ENCODE measurements at regions not wholly inside any gene's neighbourhood (a gene's known extent, or its start where the extent isn't known, plus 50 kb on each side); places are given as distances from the start of the nearest gene placed in this dataset.

- H3K36me3 ChIP-seq (ENCODE audit: control insufficient read depth, insufficient read depth, low read length) = no peaks in the 10 kb centered on the region
- no peak overlapping the region for H3K27ac ChIP-seq (ENCODE audit: insufficient read depth, low read length, poor library complexity, severe bottlenecking)
- H3K4me1 ChIP-seq (ENCODE audit: control insufficient read depth, insufficient read depth, low read length, poor library complexity, severe bottlenecking) = peaks cover 6% of the 10 kb centered on the region
- no peaks in the 10 kb centered on the region for H3K27me3 ChIP-seq (replicated peaks; ENCODE audit: control insufficient read depth, insufficient read depth, low read length, poor library complexity, severe bottlenecking)
- H3K4me3 ChIP-seq (ENCODE audit: insufficient read depth, low read depth, low read length, poor library complexity, severe bottlenecking) = no peak overlapping the region
- no peak for DNase-seq
- no peaks in the 10 kb centered on the region for H3K9me3 ChIP-seq (ENCODE audit: control insufficient read depth, low read length)
These were observed 106.3 kb upstream of the ZNF217 start for GRCh38 chr20:53699906-53700305.

DNA sequence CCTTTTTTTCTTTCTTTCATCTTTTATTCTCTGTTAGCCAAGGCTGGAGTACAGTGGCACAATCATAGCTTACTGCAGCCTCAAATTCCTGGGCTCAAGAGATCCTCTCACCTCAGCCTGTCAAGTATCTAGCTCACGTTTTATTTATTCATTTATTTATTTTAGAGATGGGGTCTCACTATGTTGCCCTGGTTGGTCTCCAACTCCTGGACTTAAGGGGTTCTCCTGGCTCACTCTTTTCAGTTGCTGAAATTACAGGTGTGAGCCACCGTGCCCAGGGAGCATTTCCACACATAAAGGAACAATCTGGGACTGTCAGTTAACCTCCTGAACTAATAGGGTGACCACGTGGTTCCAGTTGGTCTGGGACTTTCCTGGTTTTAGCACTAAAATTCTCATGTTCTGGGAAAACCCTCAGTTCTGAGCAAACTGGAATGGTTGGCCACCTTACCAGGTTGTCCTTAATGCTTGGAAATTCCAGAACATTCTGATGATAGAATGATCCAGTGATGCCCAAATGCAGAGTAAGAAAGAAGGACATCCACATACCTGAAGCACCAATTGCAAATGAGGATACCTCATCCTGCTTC, 105.5 kb upstream of the ZNF217 start:
- H3K36me3 ChIP-seq (ENCODE audit: control insufficient read depth, insufficient read depth, low read length) = no peaks in the 10 kb centered on the region
- no peak overlapping the region for H3K4me3 ChIP-seq (ENCODE audit: insufficient read depth, low read depth, low read length, poor library complexity, severe bottlenecking)
- H3K27ac ChIP-seq (ENCODE audit: insufficient read depth, low read length, poor library complexity, severe bottlenecking) = no peak overlapping the region
- H3K9me3 ChIP-seq (ENCODE audit: control insufficient read depth, low read length) = no peaks in the 10 kb centered on the region
- no peak for DNase-seq
- H3K27me3 ChIP-seq (replicated peaks; ENCODE audit: control insufficient read depth, insufficient read depth, low read length, poor library complexity, severe bottlenecking) = no peaks in the 10 kb centered on the region
- H3K4me1 ChIP-seq (ENCODE audit: control insufficient read depth, insufficient read depth, low read length, poor library complexity, severe bottlenecking) = peaks cover 6% of the 10 kb centered on the region

- Histone ChIP-seq H3K27me3 (replicated peaks; ENCODE audit: control insufficient read depth, insufficient read depth, low read length, poor library complexity, severe bottlenecking) (no peaks in the 10 kb centered on the region), H3K9me3 (ENCODE audit: control insufficient read depth, low read length) (no peaks in the 10 kb centered on the region), H3K36me3 (ENCODE audit: control insufficient read depth, insufficient read depth, low read length) (no peaks in the 10 kb centered on the region), H3K4me1 (ENCODE audit: control insufficient read depth, insufficient read depth, low read length, poor library complexity, severe bottlenecking) (peaks cover 6% of the 10 kb centered on the region), H3K27ac (ENCODE audit: insufficient read depth, low read length, poor library complexity, severe bottlenecking) (no peak overlapping the region), H3K4me3 (ENCODE audit: insufficient read depth, low read depth, low read length, poor library complexity, severe bottlenecking) (no peak overlapping the region)
- no peak for DNase-seq
These were observed 104.8 kb upstream of the ZNF217 start for GRCh38 chr20:53698371-53698978.

- DNase-seq = no peak
- H3K36me3 ChIP-seq (ENCODE audit: control insufficient read depth, insufficient read depth, low read length) = no peaks in the 10 kb centered on the region
- no peaks in the 10 kb centered on the region for H3K9me3 ChIP-seq (ENCODE audit: control insufficient read depth, low read length)
- no peaks in the 10 kb centered on the region for H3K27me3 ChIP-seq (replicated peaks; ENCODE audit: control insufficient read depth, insufficient read depth, low read length, poor library complexity, severe bottlenecking)
- no peak overlapping the region for H3K4me3 ChIP-seq (ENCODE audit: insufficient read depth, low read depth, low read length, poor library complexity, severe bottlenecking)
- peaks cover under 1% of the 10 kb centered on the region for H3K4me1 ChIP-seq (ENCODE audit: control insufficient read depth, insufficient read depth, low read length, poor library complexity, severe bottlenecking)
- no peak overlapping the region for H3K27ac ChIP-seq (ENCODE audit: insufficient read depth, low read length, poor library complexity, severe bottlenecking)
These were observed 102.3 kb upstream of the ZNF217 start for GRCh38 chr20:53695797-53696527.

DNA sequence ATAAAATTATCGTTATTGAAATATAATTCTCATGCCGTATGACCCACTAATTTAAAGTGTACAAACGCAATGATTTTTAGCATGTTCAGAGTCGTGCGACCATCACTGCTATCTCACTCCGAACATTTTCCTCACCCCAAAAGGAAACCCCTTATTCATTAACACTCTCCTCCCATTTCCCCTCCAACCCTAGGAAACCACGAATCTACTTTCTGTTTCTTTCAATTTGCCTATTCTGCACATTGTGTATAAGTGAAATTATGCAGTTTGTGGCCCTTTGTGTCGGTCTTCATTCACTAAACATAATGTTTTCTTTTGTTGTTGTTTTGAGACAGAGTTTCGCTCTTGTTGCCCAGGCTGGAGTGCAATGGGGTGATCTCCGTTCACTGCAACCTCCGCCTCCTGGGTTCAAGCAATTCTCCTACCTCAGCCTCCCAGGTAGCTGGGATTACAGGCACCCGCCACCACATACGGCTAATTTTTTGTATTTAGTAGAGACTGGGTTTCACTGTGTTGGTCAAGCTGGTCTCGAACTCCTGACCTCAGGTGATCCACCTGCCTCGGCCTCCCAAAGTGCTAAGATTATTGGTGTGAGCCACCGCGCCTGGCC, 99.7 kb upstream of the ZNF217 start:
- Histone ChIP-seq H3K36me3 (ENCODE audit: control insufficient read depth, insufficient read depth, low read length) (no peaks in the 10 kb centered on the region), H3K9me3 (ENCODE audit: control insufficient read depth, low read length) (no peaks in the 10 kb centered on the region), H3K27me3 (replicated peaks; ENCODE audit: control insufficient read depth, insufficient read depth, low read length, poor library complexity, severe bottlenecking) (no peaks in the 10 kb centered on the region), H3K4me1 (ENCODE audit: control insufficient read depth, insufficient read depth, low read length, poor library complexity, severe bottlenecking) (no peaks in the 10 kb centered on the region), H3K4me3 (ENCODE audit: insufficient read depth, low read depth, low read length, poor library complexity, severe bottlenecking) (peak overlapping the region; percentile 29), H3K27ac (ENCODE audit: insufficient read depth, low read length, poor library complexity, severe bottlenecking) (no peak overlapping the region)
- no peak for DNase-seq

- no peak for DNase-seq
- H3K4me3 ChIP-seq (ENCODE audit: insufficient read depth, low read depth, low read length, poor library complexity, severe bottlenecking) = no peak overlapping the region
- no peaks in the 10 kb centered on the region for H3K4me1 ChIP-seq (ENCODE audit: control insufficient read depth, insufficient read depth, low read length, poor library complexity, severe bottlenecking)
- H3K27me3 ChIP-seq (replicated peaks; ENCODE audit: control insufficient read depth, insufficient read depth, low read length, poor library complexity, severe bottlenecking) = no peaks in the 10 kb centered on the region
- H3K27ac ChIP-seq (ENCODE audit: insufficient read depth, low read length, poor library complexity, severe bottlenecking) = no peak overlapping the region
- H3K36me3 ChIP-seq (ENCODE audit: control insufficient read depth, insufficient read depth, low read length) = no peaks in the 10 kb centered on the region
- no peaks in the 10 kb centered on the region for H3K9me3 ChIP-seq (ENCODE audit: control insufficient read depth, low read length)
These were observed 98.9 kb upstream of the ZNF217 start for GRCh38 chr20:53692465-53693067.

- no peaks in the 10 kb centered on the region for H3K4me1 ChIP-seq (ENCODE audit: control insufficient read depth, insufficient read depth, low read length, poor library complexity, severe bottlenecking)
- no peak overlapping the region for H3K4me3 ChIP-seq (ENCODE audit: insufficient read depth, low read depth, low read length, poor library complexity, severe bottlenecking)
- no peak for DNase-seq
- no peaks in the 10 kb centered on the region for H3K27me3 ChIP-seq (replicated peaks; ENCODE audit: control insufficient read depth, insufficient read depth, low read length, poor library complexity, severe bottlenecking)
- no peak overlapping the region for H3K27ac ChIP-seq (ENCODE audit: insufficient read depth, low read length, poor library complexity, severe bottlenecking)
- no peaks in the 10 kb centered on the region for H3K36me3 ChIP-seq (ENCODE audit: control insufficient read depth, insufficient read depth, low read length)
- no peaks in the 10 kb centered on the region for H3K9me3 ChIP-seq (ENCODE audit: control insufficient read depth, low read length)
These were observed 98.2 kb upstream of the ZNF217 start for GRCh38 chr20:53691811-53692192.

DNA sequence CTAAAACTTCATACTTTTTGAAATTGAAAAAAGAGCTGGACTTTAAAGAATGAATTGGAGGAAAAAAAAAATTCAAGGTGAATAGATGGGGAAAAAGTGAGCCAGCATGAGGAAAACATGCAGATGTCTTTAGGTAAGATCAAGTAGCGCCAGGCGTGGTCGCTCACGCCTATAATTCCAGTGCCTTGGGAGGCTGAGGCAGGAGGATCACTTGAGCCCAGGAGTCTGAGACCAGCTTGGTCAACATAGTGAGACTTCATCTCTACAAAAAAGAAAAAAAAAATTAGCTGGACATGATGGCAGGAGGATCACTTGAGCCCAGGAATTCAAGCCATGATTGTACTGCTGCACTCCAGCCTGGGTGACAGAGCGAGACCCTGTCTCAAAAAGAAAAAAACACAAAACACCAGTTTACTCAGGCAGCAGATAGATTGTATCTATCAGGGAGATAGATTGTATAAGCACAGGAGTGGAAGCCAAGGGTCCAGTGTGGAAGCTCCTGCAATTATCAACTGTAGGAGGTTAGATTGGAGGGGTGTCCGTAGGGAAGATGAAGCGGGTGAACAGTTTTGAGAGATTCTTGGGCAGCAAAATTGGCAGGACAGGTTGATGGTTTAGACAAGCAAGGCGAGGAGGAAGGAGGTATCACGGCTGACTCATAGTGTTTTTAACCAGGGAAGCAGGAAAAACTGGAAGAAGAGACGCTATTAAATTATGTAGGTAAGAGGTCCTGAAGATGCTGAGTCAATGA, 97.6 kb upstream of the ZNF217 start:
- DNase-seq = no peak
- no peaks in the 10 kb centered on the region for H3K9me3 ChIP-seq (ENCODE audit: control insufficient read depth, low read length)
- H3K36me3 ChIP-seq (ENCODE audit: control insufficient read depth, insufficient read depth, low read length) = no peaks in the 10 kb centered on the region
- no peaks in the 10 kb centered on the region for H3K4me1 ChIP-seq (ENCODE audit: control insufficient read depth, insufficient read depth, low read length, poor library complexity, severe bottlenecking)
- no peak overlapping the region for H3K4me3 ChIP-seq (ENCODE audit: insufficient read depth, low read depth, low read length, poor library complexity, severe bottlenecking)
- no peak overlapping the region for H3K27ac ChIP-seq (ENCODE audit: insufficient read depth, low read length, poor library complexity, severe bottlenecking)
- H3K27me3 ChIP-seq (replicated peaks; ENCODE audit: control insufficient read depth, insufficient read depth, low read length, poor library complexity, severe bottlenecking) = no peaks in the 10 kb centered on the region

DNA sequence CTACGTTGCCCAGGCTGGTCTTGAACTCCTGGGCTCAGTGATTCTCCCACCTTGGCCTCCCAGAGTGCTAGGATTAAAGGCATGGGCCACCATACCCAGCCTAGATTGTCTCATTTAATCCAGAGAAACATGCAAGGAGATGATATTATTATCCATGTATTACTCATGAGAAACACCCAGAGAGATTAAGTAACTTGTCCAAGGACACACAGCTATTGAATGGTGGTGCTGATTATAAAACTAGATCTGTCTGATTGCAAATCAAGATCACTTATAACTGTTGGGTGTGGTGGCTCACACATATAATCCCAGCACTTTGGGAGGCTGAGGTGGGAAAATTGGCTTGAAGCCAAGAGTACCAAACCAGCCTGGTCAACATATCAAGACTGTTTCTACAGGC, 94.4 kb upstream of the ZNF217 start:
- Histone ChIP-seq H3K9me3 (ENCODE audit: control insufficient read depth, low read length) (no peaks in the 10 kb centered on the region), H3K4me1 (ENCODE audit: control insufficient read depth, insufficient read depth, low read length, poor library complexity, severe bottlenecking) (peaks cover 6% of the 10 kb centered on the region), H3K36me3 (ENCODE audit: control insufficient read depth, insufficient read depth, low read length) (no peaks in the 10 kb centered on the region), H3K4me3 (ENCODE audit: insufficient read depth, low read depth, low read length, poor library complexity, severe bottlenecking) (no peak overlapping the region), H3K27me3 (replicated peaks; ENCODE audit: control insufficient read depth, insufficient read depth, low read length, poor library complexity, severe bottlenecking) (no peaks in the 10 kb centered on the region), H3K27ac (ENCODE audit: insufficient read depth, low read length, poor library complexity, severe bottlenecking) (no peak overlapping the region)
- DNase-seq = no peak
